ENCODE measurements at regions not wholly inside any gene's neighbourhood (a gene's known extent, or its start where the extent isn't known, plus 50 kb on each side); places are given as distances from the start of the nearest gene placed in this dataset.

DNA sequence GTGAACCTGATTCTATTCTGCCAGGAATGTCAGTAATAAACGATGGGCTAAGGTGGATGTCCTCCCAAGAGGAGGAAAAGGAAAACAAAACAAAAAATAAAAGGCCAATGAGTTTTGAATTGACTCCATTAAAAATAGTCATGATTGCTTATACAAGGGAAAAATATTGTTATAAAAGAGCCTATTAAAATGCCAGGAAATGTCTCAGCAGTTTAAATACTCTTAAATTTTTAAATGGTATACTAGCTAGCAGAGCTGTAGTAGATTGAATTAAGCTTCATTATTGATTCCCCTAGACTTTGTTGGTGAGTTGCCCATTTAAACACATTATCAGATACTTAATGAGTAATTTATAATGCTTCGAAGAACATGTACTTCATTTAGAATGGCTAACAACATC, 990.9 kb upstream of the GJE1 start:
- POLR2A ChIA-PET: no interaction called here
- ATAC-seq (ENCODE audit: low read depth) (no peak), DNase-seq (no peak)
- H3K27me3 Mint-ChIP-seq: no peaks in the 10 kb centered on the region
- H3K4me3 Mint-ChIP-seq: no peak overlapping the region
- no peaks in the 10 kb centered on the region for H3K9me3 Mint-ChIP-seq
- no peaks in the 10 kb centered on the region for H3K4me1 Mint-ChIP-seq
- no peaks in the 10 kb centered on the region for H3K36me3 Mint-ChIP-seq
- H3K27ac Mint-ChIP-seq: no peak overlapping the region

DNA sequence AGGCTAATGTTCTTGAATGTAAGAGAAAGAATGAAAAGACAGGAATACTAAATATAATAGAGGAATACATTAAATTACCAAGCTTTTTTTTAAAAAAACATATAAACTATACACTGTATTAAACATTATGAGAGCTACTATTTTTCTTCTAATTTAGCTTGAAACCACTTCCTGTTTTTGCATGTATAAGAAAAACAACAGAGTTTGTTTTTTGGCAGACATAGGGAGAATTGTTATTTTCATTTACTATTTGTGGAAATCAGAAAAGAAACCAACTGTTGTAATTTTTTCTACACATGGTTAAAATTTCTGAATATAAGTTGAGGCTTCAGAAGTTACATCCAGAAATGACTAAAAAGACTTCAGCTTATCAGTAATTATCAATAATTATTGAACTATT, 991.8 kb upstream of the GJE1 start:
- DNase-seq: no peak
- Mint-ChIP-seq H3K9me3 (no peaks in the 10 kb centered on the region), H3K27ac (no peak overlapping the region), H3K4me3 (no peak overlapping the region), H3K27me3 (no peaks in the 10 kb centered on the region), H3K36me3 (no peaks in the 10 kb centered on the region), H3K4me1 (no peaks in the 10 kb centered on the region)
- POLR2A ChIA-PET: no interaction called here
- no peak for ATAC-seq (ENCODE audit: low read depth)

DNA sequence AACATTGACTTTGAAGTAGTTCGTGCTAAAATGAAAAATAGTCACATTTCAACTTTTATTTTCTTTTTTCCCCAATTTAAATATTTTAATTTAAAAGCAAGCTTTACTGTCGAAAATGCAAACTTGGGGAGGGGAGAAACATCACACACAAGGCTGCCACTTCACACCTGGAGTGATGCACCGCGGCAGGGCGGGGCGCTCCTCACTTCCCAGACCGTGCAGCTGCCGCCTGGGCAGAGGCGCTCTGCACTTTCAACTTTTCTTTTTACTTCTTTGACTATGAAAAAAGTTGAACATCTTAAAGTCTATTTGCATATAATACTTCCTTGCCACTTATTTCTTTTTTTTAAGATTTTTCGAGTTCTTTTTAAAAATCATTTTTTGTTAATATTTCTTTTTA, 993.3 kb upstream of the GJE1 start:
- Mint-ChIP-seq H3K36me3 (no peaks in the 10 kb centered on the region), H3K4me1 (no peaks in the 10 kb centered on the region), H3K27ac (no peak overlapping the region), H3K27me3 (no peaks in the 10 kb centered on the region), H3K9me3 (no peaks in the 10 kb centered on the region), H3K4me3 (no peak overlapping the region)
- no peak for ATAC-seq (ENCODE audit: low read depth)
- POLR2A ChIA-PET: no interaction called here
- no peak for DNase-seq

DNA sequence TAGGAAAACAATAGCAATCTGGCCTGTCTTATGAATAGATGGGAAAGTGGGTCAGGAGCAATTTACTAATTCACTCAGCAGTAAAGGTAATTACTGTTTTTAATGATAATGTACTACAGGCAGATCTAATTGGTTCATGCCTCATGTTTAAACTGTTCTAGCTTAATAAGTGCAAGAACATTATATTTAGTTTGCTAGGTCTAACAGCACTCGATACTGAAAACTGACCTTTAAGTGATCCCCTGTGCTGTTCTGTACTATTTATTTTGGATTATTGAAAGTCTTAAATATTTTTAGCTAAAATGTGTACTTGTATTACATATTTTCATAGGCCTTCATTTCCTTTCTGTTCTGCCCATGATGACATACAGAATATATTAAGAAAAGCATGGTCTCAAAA, 998.0 kb upstream of the GJE1 start:
- POLR2A ChIA-PET: no interaction called here
- H3K9me3 Mint-ChIP-seq: no peaks in the 10 kb centered on the region
- DNase-seq: no peak

GRCh38 chr6:141133836-141134235, 998.9 kb upstream of the GJE1 start:
- Mint-ChIP-seq H3K27me3 (no peaks in the 10 kb centered on the region), H3K36me3 (no peaks in the 10 kb centered on the region), H3K9me3 (no peaks in the 10 kb centered on the region), H3K4me3 (no peak overlapping the region), H3K4me1 (no peaks in the 10 kb centered on the region), H3K27ac (no peak overlapping the region)
- no peak for ATAC-seq (ENCODE audit: low read depth)
- no peak for DNase-seq
- POLR2A ChIA-PET: no interaction called here

More for the DNA sequence above, 998.0 kb upstream of the GJE1 start:
- Mint-ChIP-seq H3K36me3 (no peaks in the 10 kb centered on the region), H3K27ac (no peak overlapping the region), H3K27me3 (no peaks in the 10 kb centered on the region), H3K4me3 (no peak overlapping the region), H3K4me1 (no peaks in the 10 kb centered on the region)
- ATAC-seq (ENCODE audit: low read depth): no peak

GRCh38 chr6:141133346-141133745, 999.4 kb upstream of the GJE1 start:
- H3K4me3 Mint-ChIP-seq: no peak overlapping the region

GRCh38 chr6:141131616-141132015, 1001.1 kb upstream of the GJE1 start:
- Mint-ChIP-seq H3K4me3 (no peak overlapping the region), H3K9me3 (no peaks in the 10 kb centered on the region), H3K4me1 (no peaks in the 10 kb centered on the region), H3K36me3 (no peaks in the 10 kb centered on the region), H3K27ac (no peak overlapping the region), H3K27me3 (no peaks in the 10 kb centered on the region)
- ATAC-seq (ENCODE audit: low read depth) (no peak), DNase-seq (no peak)
- POLR2A ChIA-PET: no interaction called here

More at GRCh38 chr6:141133346-141133745, 999.4 kb upstream of the GJE1 start:
- H3K36me3 Mint-ChIP-seq: no peaks in the 10 kb centered on the region
- no peak overlapping the region for H3K27ac Mint-ChIP-seq
- no peaks in the 10 kb centered on the region for H3K27me3 Mint-ChIP-seq
- H3K4me1 Mint-ChIP-seq: no peaks in the 10 kb centered on the region
- DNase-seq (no peak), ATAC-seq (ENCODE audit: low read depth) (no peak)
- POLR2A ChIA-PET: no interaction called here
- H3K9me3 Mint-ChIP-seq: no peaks in the 10 kb centered on the region

- ATAC-seq (ENCODE audit: low read depth): no peak
- POLR2A ChIA-PET: no interaction called here
- Mint-ChIP-seq H3K4me1 (no peaks in the 10 kb centered on the region), H3K27ac (no peak overlapping the region), H3K27me3 (no peaks in the 10 kb centered on the region), H3K36me3 (no peaks in the 10 kb centered on the region), H3K4me3 (no peak overlapping the region), H3K9me3 (no peaks in the 10 kb centered on the region)
- DNase-seq: no peak
These were observed 1009.2 kb upstream of the GJE1 start for GRCh38 chr6:141123497-141123896.

- Mint-ChIP-seq H3K4me3 (no peak overlapping the region), H3K27ac (no peak overlapping the region), H3K4me1 (no peaks in the 10 kb centered on the region), H3K9me3 (no peaks in the 10 kb centered on the region), H3K36me3 (no peaks in the 10 kb centered on the region), H3K27me3 (no peaks in the 10 kb centered on the region)
- POLR2A ChIA-PET: no interaction called here
- ATAC-seq (ENCODE audit: low read depth): no peak
- DNase-seq: no peak
These were observed 1009.7 kb upstream of the GJE1 start for GRCh38 chr6:141123049-141123448.

- Mint-ChIP-seq H3K4me3 (no peak overlapping the region), H3K27me3 (no peaks in the 10 kb centered on the region), H3K4me1 (no peaks in the 10 kb centered on the region), H3K27ac (no peak overlapping the region), H3K9me3 (no peaks in the 10 kb centered on the region), H3K36me3 (no peaks in the 10 kb centered on the region)
- POLR2A ChIA-PET: no interaction called here
- ATAC-seq (ENCODE audit: low read depth): no peak
- no peak for DNase-seq
These were observed 1013.7 kb upstream of the GJE1 start for GRCh38 chr6:141118991-141119390.

DNA sequence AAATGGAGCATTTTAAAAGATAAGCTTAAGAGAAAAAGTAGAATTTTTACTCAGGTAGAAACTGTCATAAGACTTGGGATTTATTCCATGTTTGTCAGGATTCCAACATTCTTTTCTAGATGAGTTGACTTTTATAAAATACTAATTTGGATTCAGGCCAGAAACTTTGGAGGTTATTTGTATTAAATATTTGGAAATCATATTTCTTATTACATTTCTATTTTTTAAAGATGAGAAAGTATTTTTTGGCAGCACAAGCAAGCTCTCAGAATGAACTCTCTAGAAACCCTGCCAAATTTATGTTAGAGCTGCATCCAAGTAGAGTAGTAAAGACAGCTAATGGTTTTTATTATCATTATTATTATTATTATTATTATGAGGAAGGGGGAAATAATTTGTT, 1014.9 kb upstream of the GJE1 start:
- ATAC-seq (ENCODE audit: low read depth): no peak
- POLR2A ChIA-PET: no interaction called here
- Mint-ChIP-seq H3K27me3 (no peaks in the 10 kb centered on the region), H3K4me3 (no peak overlapping the region), H3K4me1 (no peaks in the 10 kb centered on the region), H3K36me3 (no peaks in the 10 kb centered on the region), H3K9me3 (no peaks in the 10 kb centered on the region), H3K27ac (no peak overlapping the region)
- DNase-seq: no peak

GRCh38 chr6:141110481-141110880, 1022.2 kb upstream of the GJE1 start:
- ATAC-seq (ENCODE audit: low read depth) (no peak), DNase-seq (no peak)
- POLR2A ChIA-PET: no interaction called here
- Mint-ChIP-seq H3K27me3 (no peaks in the 10 kb centered on the region), H3K9me3 (no peaks in the 10 kb centered on the region), H3K36me3 (no peaks in the 10 kb centered on the region), H3K4me1 (no peaks in the 10 kb centered on the region), H3K4me3 (no peak overlapping the region), H3K27ac (no peak overlapping the region)

DNA sequence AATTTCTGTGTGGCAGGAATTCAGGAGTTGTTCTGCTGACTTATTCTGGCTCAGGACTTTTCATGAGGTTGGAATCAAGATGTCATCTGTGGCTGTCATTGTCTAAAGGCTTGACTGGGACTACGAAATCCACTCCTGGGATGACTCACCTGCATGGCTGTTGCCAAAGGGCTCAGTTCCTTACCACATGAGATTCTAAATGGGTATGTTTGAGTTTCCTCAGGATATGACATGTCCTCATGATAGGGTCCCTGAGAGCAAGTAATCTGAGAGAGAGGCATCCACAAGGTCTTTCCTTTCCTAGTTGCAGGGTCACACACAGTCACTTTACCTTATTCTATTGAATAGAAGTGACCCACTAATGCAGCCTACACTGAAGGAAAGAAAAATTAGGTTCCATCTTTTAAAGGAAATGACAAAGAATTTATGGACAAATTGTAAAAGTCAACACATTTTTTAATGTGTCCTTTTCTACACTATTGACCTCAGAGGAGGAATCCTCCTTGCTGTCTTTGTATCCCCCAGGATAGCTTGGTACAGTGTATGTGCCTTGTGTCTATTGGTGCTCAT, 1025.0 kb upstream of the GJE1 start:
- POLR2A ChIA-PET: no interaction called here
- H3K4me3 Mint-ChIP-seq: no peak overlapping the region
- no peaks in the 10 kb centered on the region for H3K27me3 Mint-ChIP-seq
- ATAC-seq (ENCODE audit: low read depth) (no peak), DNase-seq (no peak)
- H3K9me3 Mint-ChIP-seq: no peaks in the 10 kb centered on the region
- H3K27ac Mint-ChIP-seq: no peak overlapping the region
- peaks cover 1% of the 10 kb centered on the region for H3K36me3 Mint-ChIP-seq
- H3K4me1 Mint-ChIP-seq: no peaks in the 10 kb centered on the region

- H3K27ac Mint-ChIP-seq: no peak overlapping the region
- DNase-seq (no peak), ATAC-seq (ENCODE audit: low read depth) (no peak)
- H3K9me3 Mint-ChIP-seq: no peaks in the 10 kb centered on the region
- H3K4me3 Mint-ChIP-seq: no peak overlapping the region
- POLR2A ChIA-PET: no interaction called here
- H3K27me3 Mint-ChIP-seq: no peaks in the 10 kb centered on the region
- H3K4me1 Mint-ChIP-seq: no peaks in the 10 kb centered on the region
- peaks cover 1% of the 10 kb centered on the region for H3K36me3 Mint-ChIP-seq
These were observed 1027.2 kb upstream of the GJE1 start for GRCh38 chr6:141105481-141105880.

DNA sequence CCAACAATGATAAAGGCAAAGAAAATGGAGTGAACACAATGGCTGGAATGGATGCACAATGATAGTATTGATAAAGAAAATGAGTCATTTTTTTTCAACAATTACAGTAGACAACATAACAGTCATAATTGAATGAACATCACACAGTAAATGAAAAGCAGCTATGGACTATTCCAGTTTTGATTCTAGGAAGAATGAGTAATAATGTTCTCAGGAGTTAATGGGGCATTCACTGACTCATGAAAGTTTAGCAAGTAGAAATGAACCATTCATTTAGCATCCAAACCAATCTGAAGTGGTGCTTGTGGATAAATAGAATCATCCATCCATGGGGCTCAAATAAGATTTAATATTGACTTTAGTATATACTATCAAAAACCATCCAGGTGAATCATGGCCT, 1029.5 kb upstream of the GJE1 start:
- H3K36me3 Mint-ChIP-seq: peaks cover 1% of the 10 kb centered on the region
- no peak for DNase-seq
- ATAC-seq (ENCODE audit: low read depth): no peak
- no peak overlapping the region for H3K4me3 Mint-ChIP-seq
- no peaks in the 10 kb centered on the region for H3K27me3 Mint-ChIP-seq
- H3K27ac Mint-ChIP-seq: no peak overlapping the region
- POLR2A ChIA-PET: no interaction called here
- peaks cover 3% of the 10 kb centered on the region for H3K9me3 Mint-ChIP-seq
- H3K4me1 Mint-ChIP-seq: no peaks in the 10 kb centered on the region

Data from activated naive CD8-positive, alpha-beta T cell treated with anti-CD3 and anti-CD28 coated beads, Interleukin-2, amount 10 ng/mL, durations not matched to agents 7 days and 5 days (primary cell).